HG03565 (cell line): ENCODE measurements at regions not wholly inside any gene's neighbourhood (a gene's known extent, or its start where the extent isn't known, plus 50 kb on each side); places are given as distances from the start of the nearest gene placed in this dataset.
"Not testable (repeated sequence)": the region's sequence is repeated elsewhere in the genome, so short reads cannot be mapped to it uniquely, and the experiment has no call there.

Experiments
- ATAC-seq: cut with Tn5 transposase; IDR thresholded peaks from one replicate; pipeline ENCODE4 v1.9.1; 2021; ENCODE audit warnings: mild to moderate bottlenecking, moderate library complexity; ENCODE audit not compliant: unreplicated experiment

DNA sequence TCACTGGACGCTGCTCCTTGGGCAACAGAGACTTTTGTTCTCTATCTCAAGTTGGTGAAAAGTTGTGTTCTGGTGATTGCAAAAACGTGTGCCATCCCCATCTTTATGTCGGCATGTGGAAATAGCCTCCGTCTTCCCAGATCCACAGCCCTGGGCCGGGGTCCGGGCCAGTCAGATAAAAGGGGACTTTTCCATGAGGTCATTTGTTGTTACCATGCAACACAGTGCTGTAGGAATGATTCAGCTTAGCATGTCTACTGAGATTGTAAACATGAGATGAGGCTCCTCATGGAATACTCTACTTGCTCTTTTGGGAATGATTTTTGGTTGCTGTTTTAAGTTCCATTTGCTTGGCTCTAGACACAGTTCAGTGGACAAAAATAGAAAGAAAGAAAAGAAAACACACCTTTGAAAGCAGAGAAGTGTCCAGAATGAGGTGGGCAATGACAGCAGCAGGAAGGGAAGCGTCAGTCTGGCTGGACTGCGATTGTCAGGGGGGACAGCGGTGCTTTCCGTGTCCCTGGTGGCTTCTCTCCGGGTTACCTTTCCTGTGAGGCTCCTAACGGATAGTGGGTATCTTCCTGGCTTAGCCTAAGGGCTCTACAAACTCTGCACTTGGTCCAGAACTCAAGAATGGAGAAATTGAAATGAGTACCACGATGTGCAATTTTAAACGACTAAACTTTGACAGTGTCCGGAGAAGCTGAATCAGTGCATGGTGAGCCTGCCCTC lies 91.6 kb downstream of the TEX29 start:
- ATAC-seq = no peak

DNA sequence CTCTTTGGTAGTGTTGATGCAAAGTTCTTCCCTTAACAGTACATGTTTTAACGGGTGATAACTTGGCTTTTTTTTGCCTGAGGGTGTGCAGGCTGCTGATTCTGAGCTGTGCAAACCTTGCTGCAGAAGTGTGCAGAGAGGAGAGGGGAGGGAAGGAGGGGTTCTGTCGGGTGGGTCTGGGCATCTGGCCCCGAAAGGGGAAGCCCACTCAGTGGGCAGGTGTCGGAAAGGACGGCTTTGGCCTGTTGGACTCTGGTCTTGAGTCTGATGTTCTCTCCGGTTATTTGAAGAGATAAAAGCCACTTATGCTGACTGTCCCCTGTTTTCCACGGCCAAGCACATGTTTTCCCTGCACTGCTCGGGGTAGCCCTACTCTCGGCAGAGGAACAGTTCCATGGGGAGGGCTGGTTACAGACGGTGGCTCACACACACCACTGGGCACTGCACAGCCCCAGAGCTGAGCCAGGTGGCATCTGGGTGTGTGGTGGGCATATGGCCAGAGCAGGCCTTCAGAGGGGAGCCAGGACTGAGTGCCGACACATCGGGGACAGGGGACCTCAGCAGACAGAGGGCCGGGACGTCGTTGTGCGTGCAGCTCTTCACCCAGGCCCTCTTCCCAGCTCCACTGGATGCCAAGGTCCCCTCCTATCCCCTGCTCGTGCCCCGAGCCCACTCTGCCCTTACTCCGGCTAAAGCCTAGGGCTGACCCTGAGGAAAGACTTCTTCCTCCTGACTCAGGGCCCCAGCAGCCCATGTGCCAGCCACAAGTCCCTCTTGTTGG lies 93.2 kb downstream of the TEX29 start:
- ATAC-seq = no peak

DNA sequence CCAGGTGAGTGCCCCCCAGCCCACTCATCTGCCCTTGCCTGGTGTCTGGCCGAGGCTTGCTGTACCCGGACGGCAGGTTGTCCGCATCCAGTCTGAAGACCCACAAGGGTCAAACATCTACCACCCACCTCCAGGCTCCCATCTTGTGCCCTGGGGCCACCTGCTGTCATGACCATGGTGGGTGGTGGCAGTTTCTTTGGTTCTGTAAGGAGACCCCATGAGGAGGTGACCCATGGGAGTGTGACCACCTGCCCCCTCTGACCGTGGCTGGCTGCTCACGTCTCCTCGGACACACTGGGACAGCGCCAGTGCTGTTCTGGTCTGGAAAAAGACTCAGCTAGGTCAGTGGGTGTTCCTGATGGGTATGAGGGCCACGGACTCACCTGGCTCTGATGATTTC lies 93.9 kb downstream of the TEX29 start:
- ATAC-seq = no peak

DNA sequence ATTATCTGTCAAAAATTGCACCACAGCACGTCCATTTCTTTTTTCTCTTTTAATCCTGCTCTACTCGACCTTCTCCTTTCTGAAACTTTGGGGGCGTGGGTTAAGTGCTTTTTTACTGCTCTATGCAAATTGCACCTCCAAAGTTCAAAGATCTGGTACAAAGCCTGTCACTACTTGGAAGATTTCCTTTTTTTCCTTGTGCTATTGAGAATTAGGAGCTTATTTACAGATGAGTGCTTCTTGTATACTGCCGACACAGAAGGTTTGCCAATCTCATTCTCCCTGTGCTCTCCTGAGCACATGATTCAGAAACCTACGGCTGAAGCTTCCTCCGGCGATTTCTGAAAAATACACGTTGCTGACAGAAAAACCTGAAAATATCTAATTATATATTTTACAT lies 94.8 kb downstream of the TEX29 start:
- no peak for ATAC-seq

DNA sequence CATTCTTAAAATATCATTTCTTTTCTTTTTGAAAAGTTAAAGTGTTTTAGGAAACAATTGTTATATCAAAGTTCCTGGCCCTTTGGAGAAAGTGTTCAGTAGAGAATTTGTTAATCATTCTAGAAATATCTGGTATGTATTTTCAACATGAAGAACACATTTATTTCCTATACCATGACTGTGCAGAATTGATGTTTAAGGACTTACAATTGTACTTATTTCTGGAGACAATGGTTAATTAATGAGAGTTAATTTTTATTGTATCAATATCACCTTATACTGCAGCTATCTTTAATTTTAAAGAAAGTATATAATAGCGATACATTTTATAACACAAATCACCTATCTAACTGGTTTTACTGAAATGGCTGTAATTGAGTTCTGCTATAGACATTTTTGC lies 95.3 kb downstream of the TEX29 start:
- no peak for ATAC-seq

DNA sequence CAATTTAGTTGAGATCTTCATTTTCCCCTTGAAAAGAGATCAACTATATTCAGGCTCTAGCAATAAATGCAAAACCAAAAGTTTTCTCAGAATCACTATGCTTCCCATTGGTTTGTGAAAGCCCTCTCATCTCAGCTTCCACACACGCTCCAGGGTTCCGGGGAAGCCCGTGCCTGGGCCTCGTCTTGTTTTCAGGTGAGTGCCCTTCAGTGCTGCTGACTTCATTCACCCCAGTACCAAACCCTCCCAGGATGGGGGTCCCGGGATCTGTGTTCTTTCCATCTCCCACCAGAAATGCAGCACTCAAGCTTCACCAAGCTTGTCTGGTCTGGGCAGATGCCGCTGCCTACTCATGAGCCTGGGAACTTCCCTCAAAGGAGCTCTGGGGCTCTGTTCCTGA lies 97.7 kb downstream of the TEX29 start:
- no peak for ATAC-seq

DNA sequence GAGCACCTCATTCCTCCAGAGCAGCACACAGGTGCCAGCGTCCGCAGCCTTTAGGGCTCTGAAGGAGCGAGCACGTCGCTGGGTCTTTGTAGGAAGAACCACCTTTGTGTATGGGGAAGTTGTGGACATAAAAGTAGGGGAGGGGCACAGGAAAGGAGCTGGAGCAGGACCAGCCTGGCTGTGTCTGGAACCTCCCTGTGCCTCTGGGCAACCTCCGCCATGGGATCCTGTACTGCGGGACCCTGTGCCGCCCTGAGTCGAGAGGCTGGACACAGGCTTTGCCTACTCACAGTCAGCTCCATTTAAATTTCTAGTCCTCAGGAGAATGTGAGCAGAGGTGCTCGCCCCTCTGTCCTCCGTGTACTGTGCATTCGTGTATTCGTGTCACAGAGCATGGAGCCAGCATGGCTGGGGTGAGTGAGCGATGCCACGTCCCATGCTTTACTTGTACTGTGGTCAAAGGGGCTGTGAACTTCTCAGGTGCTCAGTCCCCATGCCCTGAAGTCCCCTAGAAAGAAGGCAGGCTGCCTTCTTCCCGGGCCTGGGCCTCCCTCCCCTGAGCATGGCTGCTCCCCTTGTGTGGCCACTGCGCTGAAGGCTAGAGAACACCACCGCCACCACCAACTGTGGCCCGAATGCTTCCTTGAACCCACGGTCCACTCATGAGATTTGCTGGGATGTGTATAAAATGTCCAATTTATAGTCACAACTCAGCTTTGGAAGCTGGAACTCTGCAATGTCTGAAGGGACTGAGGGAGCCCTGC lies 99.9 kb downstream of the TEX29 start:
- ATAC-seq = no peak

DNA sequence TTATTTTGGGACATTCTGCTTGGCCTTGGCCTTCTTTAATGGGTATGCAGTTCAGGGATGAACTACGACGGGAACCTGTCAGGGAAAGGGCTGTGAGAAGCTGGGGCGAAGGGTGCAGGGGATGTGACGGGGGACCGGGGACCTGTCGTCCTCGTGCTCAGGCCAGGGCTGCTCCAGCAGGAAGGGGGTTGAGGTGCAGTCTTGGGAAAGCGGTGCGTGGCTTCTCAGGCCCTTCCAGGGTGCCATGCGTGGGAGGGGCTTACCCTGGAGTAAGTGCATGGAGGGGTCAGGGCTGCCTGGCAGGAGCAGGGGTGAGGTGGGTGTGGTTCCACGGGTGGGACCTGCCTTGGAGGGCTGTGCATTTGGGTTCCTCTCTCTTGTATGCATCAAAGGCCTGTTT lies 100.8 kb downstream of the TEX29 start:
- ATAC-seq = no peak

DNA sequence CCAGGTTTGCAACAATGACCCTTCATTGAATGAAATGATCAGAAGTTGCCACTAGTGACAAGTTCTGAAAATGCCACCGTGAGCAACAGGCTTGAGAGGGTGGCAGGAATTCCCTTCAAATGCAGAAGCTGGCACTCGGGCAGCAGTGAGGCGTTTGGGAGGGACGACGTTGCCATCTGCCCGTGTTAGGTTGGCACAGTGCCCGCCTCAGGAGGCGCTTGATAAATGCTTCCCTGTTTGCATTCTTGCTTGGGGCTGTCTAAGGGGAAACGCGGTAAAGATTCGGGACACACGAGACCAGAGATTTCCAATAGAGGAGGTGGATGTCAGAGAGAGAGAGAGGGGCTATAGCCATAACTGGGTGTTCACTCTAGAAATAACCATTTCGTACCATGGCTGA lies 101.9 kb downstream of the TEX29 start:
- ATAC-seq = no peak

DNA sequence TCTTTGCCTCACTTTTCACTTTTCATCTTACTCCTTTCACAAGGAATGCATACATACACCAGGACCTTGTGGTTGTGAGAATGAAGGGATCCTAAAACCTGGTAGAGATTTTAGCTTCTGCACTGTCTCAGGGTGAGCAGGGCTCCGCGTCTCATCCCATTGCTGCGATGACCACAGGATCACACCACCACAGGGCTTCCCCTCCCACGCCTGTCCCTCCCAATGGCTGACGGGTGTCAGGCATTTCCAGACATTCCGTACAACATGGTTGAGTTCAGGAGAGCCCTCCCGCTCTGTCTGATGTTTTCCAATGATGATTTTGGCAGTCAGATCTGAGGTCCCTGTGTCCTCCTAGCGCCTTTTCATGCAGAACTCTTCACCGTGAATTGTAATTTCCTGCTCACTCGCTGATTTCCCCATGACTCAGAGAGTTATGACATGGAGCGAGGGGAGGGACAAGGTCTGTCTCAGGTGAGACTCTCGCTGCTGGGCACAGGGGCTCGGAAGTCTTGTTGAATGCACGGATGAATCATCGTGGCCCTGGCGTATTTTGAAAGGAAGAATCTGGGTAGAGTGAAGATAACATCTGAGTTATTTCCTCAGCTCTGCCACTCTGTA lies 102.8 kb downstream of the TEX29 start:
- ATAC-seq = no peak

DNA sequence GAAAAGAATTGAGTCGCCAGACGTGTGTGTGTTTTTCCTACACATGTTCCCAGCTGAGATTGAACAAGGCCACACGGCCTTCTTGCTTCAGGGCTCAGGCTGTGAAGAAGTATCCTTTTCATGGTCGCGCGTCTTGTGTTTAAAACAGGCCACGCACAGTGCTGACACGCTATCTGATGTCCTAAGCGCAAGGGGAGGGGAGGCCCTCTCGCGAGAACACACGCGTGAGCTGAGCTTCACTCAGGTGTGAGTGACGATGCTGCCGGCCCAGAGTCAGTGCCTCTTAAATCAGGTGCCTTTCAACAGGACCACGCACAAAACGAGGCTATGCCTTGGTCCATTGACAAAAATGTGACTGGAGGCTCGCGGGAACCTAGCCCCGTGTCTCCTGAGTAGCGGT lies 103.7 kb downstream of the TEX29 start:
- no peak for ATAC-seq

DNA sequence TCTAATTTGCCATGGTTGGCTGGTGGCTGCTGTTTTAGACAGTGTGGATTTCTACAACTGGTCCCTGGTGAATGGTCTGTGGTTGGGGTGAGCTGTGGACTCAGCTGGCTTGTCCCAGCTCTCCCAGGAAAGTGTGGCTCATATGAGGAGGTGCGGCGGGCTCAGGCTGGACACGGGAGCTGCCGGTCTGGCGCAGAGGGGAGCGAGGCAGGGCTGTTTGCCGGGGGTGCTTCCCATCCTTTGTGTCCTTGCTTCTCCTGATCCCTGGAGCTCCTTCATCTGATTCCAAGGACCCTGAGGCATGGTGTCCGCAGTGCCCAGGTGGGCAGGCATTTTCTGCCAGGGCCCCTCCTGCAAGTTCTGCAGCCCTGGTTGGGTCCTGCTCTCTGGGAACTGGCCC lies 104.9 kb downstream of the TEX29 start:
- ATAC-seq = no peak

DNA sequence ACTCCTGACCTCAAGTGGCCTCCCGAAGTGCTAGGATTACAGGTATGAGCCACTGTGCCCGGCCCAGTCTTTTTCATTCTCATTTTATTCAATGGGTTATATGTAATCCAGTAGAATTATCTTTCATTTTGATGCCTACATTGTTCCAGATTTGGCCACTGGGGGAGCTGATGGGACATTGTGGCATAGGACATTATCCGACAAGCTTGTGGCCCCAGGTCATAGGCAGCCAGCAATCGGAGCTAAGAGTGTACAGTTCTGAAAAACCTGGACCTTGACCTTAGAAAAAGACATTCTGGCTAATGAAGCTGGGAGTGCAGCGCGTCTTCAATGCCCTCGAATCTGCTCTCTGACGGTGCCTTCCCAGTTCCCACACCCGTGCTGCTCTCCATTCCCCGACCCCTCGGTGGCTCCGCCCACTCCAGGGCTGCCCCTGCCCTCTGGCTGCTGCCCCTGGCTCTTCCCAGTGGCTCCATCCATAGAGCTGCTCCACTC lies 108.7 kb downstream of the TEX29 start:
- no peak for ATAC-seq

DNA sequence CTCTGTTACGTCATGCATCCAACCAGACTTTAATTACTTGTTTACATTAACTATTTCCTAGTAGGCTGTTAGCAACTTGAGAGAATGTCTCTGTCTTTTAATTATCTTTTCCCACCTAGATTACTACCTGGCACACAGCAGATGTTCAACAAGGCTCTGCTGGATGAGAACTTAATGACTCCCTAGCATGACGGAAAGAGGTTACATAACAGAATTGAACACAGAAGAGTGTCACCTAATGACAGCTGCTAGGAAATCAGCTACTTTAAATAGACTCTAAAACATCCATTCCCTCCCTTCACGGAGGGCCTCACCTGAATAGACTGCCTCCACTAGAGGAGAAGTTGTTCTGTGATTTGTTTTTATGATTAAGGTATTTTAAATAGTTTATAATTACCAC lies 110.8 kb downstream of the TEX29 start:
- no peak for ATAC-seq

DNA sequence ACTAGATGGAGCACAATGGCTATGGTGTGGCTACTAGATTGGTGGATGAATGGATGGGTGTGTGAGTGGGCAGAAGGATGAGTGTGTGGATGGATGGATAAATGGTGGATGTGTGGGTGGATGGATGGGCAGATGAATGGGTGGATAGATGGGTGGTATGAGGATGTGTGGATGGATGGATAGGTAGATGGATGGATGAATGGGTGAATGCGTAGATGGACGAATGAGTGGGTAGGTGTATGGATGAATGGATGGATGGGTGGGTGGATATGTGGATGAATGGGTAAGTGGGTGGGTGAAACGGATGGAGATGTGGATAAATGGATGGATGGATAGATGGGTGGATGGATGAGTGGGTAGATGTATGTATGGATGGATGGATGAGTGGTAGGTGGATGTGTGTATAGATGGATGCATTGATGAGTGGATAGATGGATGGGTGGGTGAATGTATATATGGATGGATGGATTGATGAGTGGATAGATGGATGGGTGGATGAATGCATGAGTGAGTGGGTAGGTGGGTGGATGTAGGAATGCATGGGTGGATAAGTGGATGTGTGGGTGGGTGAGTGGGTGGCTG lies 114.2 kb downstream of the TEX29 start:
- no peak for ATAC-seq

DNA sequence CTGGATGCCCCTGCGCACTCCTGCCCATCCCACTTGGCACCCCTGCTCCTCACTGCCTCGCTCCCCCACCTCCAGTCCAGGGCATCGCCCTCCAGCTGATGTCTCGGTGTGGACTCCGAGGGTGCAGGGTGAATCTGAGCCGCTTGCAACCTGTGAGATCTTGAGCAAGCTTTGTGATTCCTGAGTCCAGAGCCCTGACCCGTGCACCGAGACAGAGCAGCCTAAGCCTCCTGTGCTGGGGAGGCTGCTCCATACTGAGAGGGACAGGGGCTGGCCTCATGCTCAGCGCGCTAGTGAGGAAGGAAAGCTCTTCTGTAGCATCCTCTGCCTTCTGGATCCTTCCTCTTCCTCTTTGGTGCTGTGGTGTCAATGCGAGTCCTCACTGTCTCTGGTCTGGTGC lies 116.0 kb downstream of the TEX29 start:
- no peak for ATAC-seq

DNA sequence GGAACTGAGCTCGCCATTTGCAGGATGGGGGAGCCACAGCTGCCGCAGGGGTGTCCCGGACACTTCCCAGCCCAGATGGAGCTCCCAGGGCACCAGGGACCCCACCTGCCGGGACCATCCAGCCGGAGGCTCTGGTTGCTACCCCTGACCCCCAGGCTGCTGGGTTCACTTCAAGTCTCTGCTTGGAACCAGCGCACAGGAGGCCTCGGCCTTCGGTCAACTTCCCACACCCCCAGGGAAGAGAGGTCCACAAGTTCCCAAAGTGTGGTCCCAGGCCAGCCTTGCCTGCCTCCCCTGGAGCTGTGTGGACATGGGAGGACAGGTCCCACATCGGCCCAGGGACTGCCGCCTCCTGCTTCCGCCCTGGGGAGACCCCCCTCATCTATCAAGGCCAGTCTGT lies 117.0 kb downstream of the TEX29 start:
- ATAC-seq = no peak

DNA sequence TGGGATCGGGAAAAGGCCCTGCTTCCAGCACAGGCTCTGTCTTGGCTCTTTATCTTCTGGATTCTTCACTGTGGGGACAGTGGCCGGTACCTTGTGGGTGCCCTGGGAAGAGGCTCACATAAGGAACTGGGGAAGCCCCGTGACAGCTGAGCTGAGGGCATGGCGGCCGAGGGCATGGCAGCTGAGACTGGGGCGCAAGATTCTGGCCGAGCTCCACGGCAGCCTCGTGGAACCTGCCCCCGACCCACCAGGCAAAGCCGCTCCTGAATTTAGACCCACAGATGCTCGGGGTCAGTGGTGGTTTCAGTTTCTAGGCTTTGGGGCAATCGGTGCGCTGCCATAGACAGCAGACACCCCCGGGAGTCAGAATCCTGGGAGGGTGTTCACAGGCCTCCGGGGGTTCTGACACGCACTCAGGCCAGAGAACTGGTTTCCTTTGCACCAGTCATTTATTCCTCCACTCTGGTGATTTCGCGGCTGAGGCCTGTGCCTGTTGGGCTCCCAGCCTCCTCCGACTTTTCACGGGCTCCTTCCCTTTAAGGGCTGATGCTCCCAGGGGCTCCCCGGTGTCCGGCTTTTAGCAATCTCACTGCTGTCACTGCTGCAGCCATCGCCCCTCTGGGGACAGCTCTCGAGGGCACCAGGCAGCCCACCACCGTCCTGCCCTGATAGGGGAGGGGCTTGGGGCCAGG lies 117.6 kb downstream of the TEX29 start:
- ATAC-seq = no peak

DNA sequence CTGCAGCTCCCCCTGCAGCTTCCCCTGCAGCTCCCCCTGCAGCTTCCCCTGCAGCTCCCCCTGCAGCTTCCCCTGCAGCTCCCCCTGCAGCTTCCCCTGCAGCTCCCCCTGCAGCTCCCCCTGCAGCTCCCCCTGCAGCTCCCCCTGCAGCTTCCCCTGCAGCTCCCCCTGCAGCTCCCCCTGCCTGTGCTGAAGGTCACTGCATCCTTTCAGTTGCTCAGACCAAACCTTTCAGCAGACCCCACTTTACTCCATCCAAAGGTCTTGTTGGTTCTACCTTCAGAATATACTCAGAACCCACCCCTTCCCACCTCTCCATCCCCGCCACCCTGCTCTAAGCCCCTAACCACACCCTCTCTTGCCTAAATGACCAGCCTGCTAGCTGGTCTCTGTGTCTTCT lies 120.0 kb downstream of the TEX29 start:
- ATAC-seq = not testable (repeated sequence)

DNA sequence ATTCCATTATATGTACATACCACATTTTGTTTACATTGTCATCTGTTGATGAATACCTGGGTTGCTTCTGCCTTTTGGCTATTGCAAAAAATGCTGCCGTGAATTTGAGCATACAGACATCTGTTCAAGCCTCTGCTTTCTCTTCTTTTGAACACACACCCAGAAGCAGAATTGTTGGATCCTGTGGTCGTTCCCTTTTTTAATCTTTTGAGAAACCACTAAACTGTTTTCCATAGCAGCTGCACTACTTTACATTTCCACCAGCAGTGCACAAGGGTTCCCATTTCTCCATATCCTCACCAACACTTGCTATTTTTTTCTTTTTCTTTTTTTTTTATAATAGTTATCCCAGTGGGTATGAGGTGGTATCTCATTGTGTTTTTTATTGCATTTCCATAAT lies 123.5 kb downstream of the TEX29 start:
- no peak for ATAC-seq
